ENCODE measurements at regions not wholly inside any gene's neighbourhood (a gene's known extent, or its start where the extent isn't known, plus 50 kb on each side); places are given as distances from the start of the nearest gene placed in this dataset.
"Not testable (repeated sequence)": the region's sequence is repeated elsewhere in the genome, so short reads cannot be mapped to it uniquely, and the experiment has no call there.

GRCh38 chr6:19547507-19547906, 289.7 kb upstream of the ID4 start:
- DNase-seq (ENCODE audit: low read depth), result no peak

GRCh38 chr6:19549109-19549508, 288.1 kb upstream of the ID4 start:
- DNase-seq (ENCODE audit: low read depth), result no peak

- no peak for DNase-seq (ENCODE audit: low read depth)
Observed at GRCh38 chr6:19550380-19550779, 286.8 kb upstream of the ID4 start.

DNA sequence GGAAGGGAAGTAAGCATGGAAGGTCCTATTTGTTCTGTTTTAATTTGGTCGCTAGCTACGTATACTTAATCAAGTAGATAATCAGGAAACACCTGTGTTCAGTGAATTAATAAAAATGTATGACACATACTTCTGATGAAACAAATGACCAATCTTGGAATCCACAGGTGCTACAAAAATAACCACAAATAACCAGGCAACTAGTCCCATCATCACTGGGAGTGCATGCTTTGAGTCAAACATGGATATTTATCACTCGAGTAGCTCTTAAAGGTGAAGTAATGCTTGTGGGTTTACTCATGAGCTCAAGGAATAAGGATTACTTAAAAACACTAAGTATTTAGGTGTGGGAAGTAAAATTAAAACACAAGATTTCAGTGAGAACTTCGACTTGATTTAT, 285.6 kb upstream of the ID4 start:
- DNase-seq (ENCODE audit: low read depth), result no peak

DNA sequence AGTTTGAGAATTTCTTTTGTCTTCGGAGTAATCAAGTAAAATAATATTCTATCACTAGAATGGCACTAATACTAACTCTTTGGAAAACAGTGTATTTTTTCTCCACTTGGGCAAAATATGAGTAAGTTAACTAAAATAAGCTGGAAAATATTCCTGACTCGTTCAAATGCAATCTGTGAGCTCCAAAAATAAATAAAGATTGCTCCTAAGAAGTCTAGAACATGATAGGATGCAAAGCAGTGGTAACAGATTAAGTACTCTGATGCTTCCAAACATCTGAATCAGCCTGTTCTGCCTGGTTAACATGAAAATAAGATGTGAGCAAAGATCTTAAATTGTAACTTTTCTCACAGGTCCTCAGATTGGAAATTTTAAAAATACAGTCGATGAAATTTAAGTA, 285.1 kb upstream of the ID4 start:
- no peak for DNase-seq (ENCODE audit: low read depth)

- no peak for DNase-seq (ENCODE audit: low read depth)
Observed at GRCh38 chr6:19552588-19552987, 284.6 kb upstream of the ID4 start.

GRCh38 chr6:19554356-19555225, 282.6 kb upstream of the ID4 start:
- no peak for DNase-seq (ENCODE audit: low read depth)

- no peak for DNase-seq (ENCODE audit: low read depth)
Observed at GRCh38 chr6:19557191-19557590, 280.0 kb upstream of the ID4 start.

- DNase-seq (ENCODE audit: low read depth), result no peak
Observed at GRCh38 chr6:19558201-19558600, 279.0 kb upstream of the ID4 start.

DNA sequence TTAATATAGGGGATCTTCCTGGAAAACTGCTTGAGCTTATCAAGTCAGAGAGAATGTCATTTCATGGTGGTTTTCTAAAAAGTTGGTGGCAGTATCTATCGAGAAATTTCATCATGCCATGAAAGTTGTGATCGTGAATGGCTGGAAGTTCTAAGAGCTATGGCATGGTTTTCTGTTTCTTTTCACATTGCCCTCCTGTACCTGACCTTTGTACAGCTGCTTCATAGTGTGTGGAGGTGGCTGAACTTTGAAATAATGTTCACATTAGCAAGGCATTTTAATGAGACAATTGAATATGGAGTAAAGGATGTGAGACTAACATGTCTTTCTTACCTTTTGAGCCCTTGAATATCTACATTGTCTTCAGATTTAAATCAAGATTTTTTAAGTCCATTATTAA, 278.2 kb upstream of the ID4 start:
- no peak for DNase-seq (ENCODE audit: low read depth)

GRCh38 chr6:19562468-19562867, 274.7 kb upstream of the ID4 start:
- DNase-seq (ENCODE audit: low read depth), result no peak

DNA sequence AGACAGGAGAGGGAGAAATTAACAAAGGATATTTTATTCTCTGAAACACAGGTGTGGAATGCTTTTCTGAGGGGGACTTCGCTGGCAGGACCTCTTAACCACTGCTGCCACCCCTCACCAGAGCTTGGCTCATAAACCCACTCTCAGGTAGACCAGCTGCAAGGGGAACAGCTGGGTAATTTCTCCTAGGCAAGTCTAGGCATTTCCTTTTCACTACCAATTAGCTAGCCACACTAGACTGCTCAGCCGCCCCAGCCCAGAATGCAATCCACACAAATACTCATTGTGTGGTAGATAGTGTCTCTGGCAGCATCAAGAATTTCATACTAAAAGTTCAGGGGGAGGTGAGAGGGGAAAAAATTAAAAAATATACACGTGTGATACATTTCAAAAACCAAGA, 267.6 kb upstream of the ID4 start:
- no peak for DNase-seq (ENCODE audit: low read depth)

DNA sequence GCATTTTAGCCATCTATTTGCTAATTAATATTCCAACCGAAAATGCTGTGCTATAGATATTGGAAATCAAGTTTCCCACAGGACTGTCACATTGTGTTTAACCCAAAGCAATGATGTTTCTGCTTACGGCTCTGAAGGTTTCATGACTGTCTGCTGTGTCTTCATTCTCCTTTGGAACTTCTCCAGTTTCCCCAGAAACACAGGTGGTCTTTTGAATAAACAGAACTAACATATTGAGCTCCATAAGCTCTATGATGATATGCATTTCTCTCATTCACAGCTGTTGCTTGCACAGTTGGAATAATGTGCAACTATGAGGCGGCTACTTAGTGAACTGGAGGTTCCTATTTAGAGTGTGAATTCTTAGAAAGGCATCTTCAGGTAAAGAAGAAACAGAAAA, 266.0 kb upstream of the ID4 start:
- no peak for DNase-seq (ENCODE audit: low read depth)

GRCh38 chr6:19578481-19578880, 258.7 kb upstream of the ID4 start:
- no peak for DNase-seq (ENCODE audit: low read depth)

- DNase-seq (ENCODE audit: low read depth), result not testable (repeated sequence)
Observed at GRCh38 chr6:19584207-19584606, 253.0 kb upstream of the ID4 start.

DNA sequence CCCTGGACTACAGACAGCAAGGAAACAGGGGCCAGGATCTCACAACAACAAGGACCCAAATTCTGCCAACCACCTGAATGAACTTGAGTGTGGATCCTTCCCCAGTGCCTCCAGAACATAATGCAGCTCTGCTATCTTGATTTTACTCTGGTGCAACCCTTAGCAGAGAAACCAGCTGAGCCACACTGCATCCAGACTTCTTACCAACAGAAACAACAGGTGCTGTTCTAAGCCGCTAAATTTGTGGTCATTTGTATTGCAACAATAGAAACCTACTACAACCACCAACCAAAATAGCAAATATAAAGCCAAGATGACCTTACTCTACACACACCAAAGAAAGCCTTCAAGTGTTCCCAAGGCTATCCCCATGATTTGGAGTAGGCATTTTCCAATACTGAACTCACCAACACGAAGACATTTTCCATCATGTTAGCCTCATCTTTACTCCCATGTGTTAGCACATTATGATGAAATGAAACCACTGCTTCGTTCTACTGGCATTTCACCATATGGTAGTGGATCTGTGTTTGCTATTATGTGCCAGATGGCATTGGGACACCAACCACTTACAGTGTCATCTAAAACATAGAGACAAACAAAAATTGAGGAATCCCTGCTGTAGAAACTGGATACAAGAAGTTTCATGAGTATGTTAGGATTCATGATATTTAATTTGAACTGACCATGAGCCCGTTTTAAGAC, 249.8 kb upstream of the ID4 start:
- no peak for DNase-seq (ENCODE audit: low read depth)

GRCh38 chr6:19590501-19591131, 246.6 kb upstream of the ID4 start:
- DNase-seq (ENCODE audit: low read depth), result no peak

- no peak for DNase-seq (ENCODE audit: low read depth)
Observed at GRCh38 chr6:19597809-19598320, 239.3 kb upstream of the ID4 start.

DNA sequence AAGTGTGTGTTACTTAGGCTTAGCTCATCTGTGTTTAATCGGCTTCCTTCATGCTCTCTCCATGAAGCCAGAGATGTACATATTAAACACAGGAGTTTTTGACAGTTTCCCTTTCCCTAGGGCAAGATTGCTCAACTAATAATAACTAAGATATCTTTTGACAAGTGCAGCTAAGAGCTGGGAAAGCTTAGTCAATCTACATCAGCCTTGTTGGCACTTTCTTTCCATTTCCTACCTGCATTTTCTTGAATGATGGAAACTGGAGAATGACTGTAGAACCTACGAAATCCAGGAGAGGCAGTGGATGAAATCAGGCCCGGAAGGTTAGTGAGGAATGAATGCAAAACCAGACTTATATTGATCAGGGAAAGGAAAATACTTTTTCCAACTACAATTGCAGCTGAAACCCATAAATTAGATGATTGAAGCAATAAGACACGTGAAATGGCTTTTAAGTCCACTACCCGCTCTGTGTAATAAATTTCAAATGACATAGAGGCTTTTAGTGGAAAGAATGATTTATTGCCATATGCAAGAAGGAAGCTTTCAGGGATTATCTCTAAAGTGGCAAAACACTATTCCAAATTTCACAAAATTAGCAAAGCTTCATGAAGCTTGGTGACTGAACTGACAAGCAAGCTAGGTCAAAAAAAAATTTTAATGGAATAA, 237.2 kb upstream of the ID4 start:
- DNase-seq (ENCODE audit: low read depth), result no peak

DNA sequence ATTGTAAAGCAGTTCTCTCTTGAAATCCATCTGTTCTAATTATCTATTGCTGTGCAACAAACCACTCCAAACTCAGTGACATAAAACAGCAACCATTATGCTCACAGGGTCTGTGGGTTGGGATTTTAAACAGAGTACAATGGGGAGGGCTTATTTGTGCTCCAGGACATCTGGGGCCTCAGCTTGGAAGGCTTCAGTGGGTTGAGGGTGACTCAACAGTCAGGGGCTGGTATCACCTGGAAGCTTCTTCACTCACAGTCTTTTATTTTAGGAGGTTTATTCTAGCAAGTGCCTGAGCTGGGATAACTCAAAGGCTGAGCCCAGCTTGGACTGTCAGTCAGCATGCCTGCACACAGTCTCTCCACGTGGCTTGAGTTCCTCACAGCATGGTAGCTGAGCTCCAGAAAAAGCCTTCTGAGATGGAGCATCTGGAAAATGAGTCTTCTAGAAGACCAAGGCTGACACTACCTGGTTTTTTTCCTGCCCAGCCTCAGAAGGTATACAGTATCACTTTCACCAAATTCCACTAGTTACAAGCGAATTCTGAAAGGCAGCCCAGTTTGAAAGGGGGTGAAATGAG, 234.6 kb upstream of the ID4 start:
- DNase-seq (ENCODE audit: low read depth), result no peak

- no peak for DNase-seq (ENCODE audit: low read depth)
Observed at GRCh38 chr6:19603721-19604120, 233.4 kb upstream of the ID4 start.

- DNase-seq (ENCODE audit: low read depth), result no peak
Observed at GRCh38 chr6:19605624-19606023, 231.5 kb upstream of the ID4 start.
